ENCODE measurements at regions not wholly inside any gene's neighbourhood (a gene's known extent, or its start where the extent isn't known, plus 50 kb on each side); places are given as distances from the start of the nearest gene placed in this dataset.

- TF ChIP-seq CTCF (IDR thresholded peaks at IDR 0.05): no peak
- TF ChIP-seq POLR2A (IDR thresholded peaks at IDR 0.05): no peak
These were observed 140.9 kb upstream of the KLF3 start for GRCh38 chr4:38523054-38523453.
